ENCODE measurements at regions not wholly inside any gene's neighbourhood (a gene's known extent, or its start where the extent isn't known, plus 50 kb on each side); places are given as distances from the start of the nearest gene placed in this dataset.
"Not testable (repeated sequence)": the region's sequence is repeated elsewhere in the genome, so short reads cannot be mapped to it uniquely, and the experiment has no call there.

GRCh38 chr11:86736291-86737143 lies 63.8 kb upstream of the PRSS23 start:
- Mint-ChIP-seq H3K36me3 (ENCODE audit: low read depth) (no peaks in the 10 kb centered on the region), H3K27ac (no peak overlapping the region), H3K4me1 (ENCODE audit: low read depth) (no peaks in the 10 kb centered on the region), H3K9me3 (no peaks in the 10 kb centered on the region), H3K27me3 (ENCODE audit: low read depth) (no peaks in the 10 kb centered on the region), H3K4me3 (no peak overlapping the region)
- no peak for DNase-seq (ENCODE audit: low spot score)

GRCh38 chr11:86735451-86736290 lies 63.3 kb upstream of the ME3 start:
- Mint-ChIP-seq H3K36me3 (ENCODE audit: low read depth) (no peaks in the 10 kb centered on the region), H3K4me3 (no peak overlapping the region), H3K9me3 (no peaks in the 10 kb centered on the region), H3K27ac (no peak overlapping the region), H3K4me1 (ENCODE audit: low read depth) (no peaks in the 10 kb centered on the region), H3K27me3 (ENCODE audit: low read depth) (no peaks in the 10 kb centered on the region)
- DNase-seq (ENCODE audit: low spot score) = no peak

GRCh38 chr11:86732739-86733138 lies 60.3 kb upstream of the ME3 start:
- H3K27me3 Mint-ChIP-seq (ENCODE audit: low read depth); H3K36me3 Mint-ChIP-seq (ENCODE audit: low read depth); H3K4me3 Mint-ChIP-seq; DNase-seq (ENCODE audit: low spot score); H3K27ac Mint-ChIP-seq; H3K9me3 Mint-ChIP-seq; H3K4me1 Mint-ChIP-seq (ENCODE audit: low read depth): not testable (repeated sequence)

GRCh38 chr11:86732286-86732685 lies 59.9 kb upstream of the ME3 start:
- not testable (repeated sequence) for H3K4me3 Mint-ChIP-seq; H3K27ac Mint-ChIP-seq; H3K36me3 Mint-ChIP-seq (ENCODE audit: low read depth); DNase-seq (ENCODE audit: low spot score); H3K9me3 Mint-ChIP-seq; H3K27me3 Mint-ChIP-seq (ENCODE audit: low read depth); H3K4me1 Mint-ChIP-seq (ENCODE audit: low read depth)

GRCh38 chr11:86729576-86729975 lies 57.2 kb upstream of the ME3 start:
- H3K27ac Mint-ChIP-seq; H3K9me3 Mint-ChIP-seq; H3K36me3 Mint-ChIP-seq (ENCODE audit: low read depth); H3K27me3 Mint-ChIP-seq (ENCODE audit: low read depth); H3K4me1 Mint-ChIP-seq (ENCODE audit: low read depth); H3K4me3 Mint-ChIP-seq; DNase-seq (ENCODE audit: low spot score): not testable (repeated sequence)

- H3K36me3 Mint-ChIP-seq (ENCODE audit: low read depth) = no peaks in the 10 kb centered on the region
- H3K4me1 Mint-ChIP-seq (ENCODE audit: low read depth) = no peaks in the 10 kb centered on the region
- H3K27ac Mint-ChIP-seq = no peak overlapping the region
- DNase-seq (ENCODE audit: low spot score) = no peak
- H3K4me3 Mint-ChIP-seq = no peak overlapping the region
- H3K9me3 Mint-ChIP-seq = peaks cover 6% of the 10 kb centered on the region
- no peaks in the 10 kb centered on the region for H3K27me3 Mint-ChIP-seq (ENCODE audit: low read depth)
Observed at GRCh38 chr11:86728562-86728961, 56.1 kb upstream of the ME3 start.

GRCh38 chr11:86726770-86727504 lies 54.5 kb upstream of the ME3 start:
- Mint-ChIP-seq H3K36me3 (ENCODE audit: low read depth) (no peaks in the 10 kb centered on the region), H3K27me3 (ENCODE audit: low read depth) (no peaks in the 10 kb centered on the region), H3K27ac (no peak overlapping the region), H3K4me1 (ENCODE audit: low read depth) (no peaks in the 10 kb centered on the region), H3K9me3 (peaks cover 15% of the 10 kb centered on the region), H3K4me3 (no peak overlapping the region)
- DNase-seq (ENCODE audit: low spot score) = no peak

GRCh38 chr11:86726118-86726753 lies 53.8 kb upstream of the ME3 start:
- DNase-seq (ENCODE audit: low spot score) = no peak
- Mint-ChIP-seq H3K27ac (no peak overlapping the region), H3K4me1 (ENCODE audit: low read depth) (no peaks in the 10 kb centered on the region), H3K4me3 (no peak overlapping the region), H3K9me3 (peaks cover 22% of the 10 kb centered on the region), H3K36me3 (ENCODE audit: low read depth) (no peaks in the 10 kb centered on the region), H3K27me3 (ENCODE audit: low read depth) (peaks cover 2% of the 10 kb centered on the region)

- Mint-ChIP-seq H3K36me3 (ENCODE audit: low read depth) (no peaks in the 10 kb centered on the region), H3K9me3 (peaks cover 17% of the 10 kb centered on the region), H3K4me1 (ENCODE audit: low read depth) (no peaks in the 10 kb centered on the region), H3K27ac (no peak overlapping the region), H3K27me3 (ENCODE audit: low read depth) (peaks cover 3% of the 10 kb centered on the region), H3K4me3 (no peak overlapping the region)
- DNase-seq (ENCODE audit: low spot score) = no peak
Observed at GRCh38 chr11:86724137-86724536, 51.7 kb upstream of the ME3 start.

GRCh38 chr11:86723281-86723680 lies 50.9 kb upstream of the ME3 start:
- H3K9me3 Mint-ChIP-seq = peaks cover 17% of the 10 kb centered on the region
- peaks cover 3% of the 10 kb centered on the region for H3K27me3 Mint-ChIP-seq (ENCODE audit: low read depth)

GRCh38 chr11:86722748-86723147 lies 50.3 kb upstream of the ME3 start:
- DNase-seq (ENCODE audit: low spot score) = no peak
- Mint-ChIP-seq H3K9me3 (peaks cover 17% of the 10 kb centered on the region), H3K36me3 (ENCODE audit: low read depth) (no peaks in the 10 kb centered on the region), H3K27me3 (ENCODE audit: low read depth) (peaks cover 3% of the 10 kb centered on the region), H3K27ac (no peak overlapping the region), H3K4me3 (no peak overlapping the region), H3K4me1 (ENCODE audit: low read depth) (no peaks in the 10 kb centered on the region)

More at GRCh38 chr11:86723281-86723680, 50.9 kb upstream of the ME3 start:
- Mint-ChIP-seq H3K36me3 (ENCODE audit: low read depth) (no peaks in the 10 kb centered on the region), H3K4me3 (no peak overlapping the region), H3K27ac (no peak overlapping the region), H3K4me1 (ENCODE audit: low read depth) (no peaks in the 10 kb centered on the region)
- DNase-seq (ENCODE audit: low spot score) = no peak

All from T-helper 2 cell treated with Interferon-gamma antibody and Interleukin-4, amounts not matched to agents 5 μg/mL and 100 μg/mL, for 36 hours (primary cell).